Stimulated activated CD4-positive, alpha-beta T cell treated with anti-CD3 and anti-CD28 coated beads, TNF-alpha, amount 100 ng/mL, for 24 hours (primary cell): ENCODE measurements at regions not wholly inside any gene's neighbourhood (a gene's known extent, or its start where the extent isn't known, plus 50 kb on each side); places are given as distances from the start of the nearest gene placed in this dataset.
"Not testable (repeated sequence)": the region's sequence is repeated elsewhere in the genome, so short reads cannot be mapped to it uniquely, and the experiment has no call there.

Experiments used
- DNase-seq, 3 experiments: peaks; one replicate each; pipeline ENCODE4 v3.0.0-alpha.2; 2020; ENCODE audit warnings: low read depth in 3 of 3

GRCh38 chr3:177842302-177842701 lies 645.0 kb upstream of the TBL1XR1 start:
- no peak for DNase-seq

- DNase-seq = no peak
Measured at GRCh38 chr3:177842743-177843734, 645.8 kb upstream of the TBL1XR1 start.

- DNase-seq = no peak
Measured at GRCh38 chr3:177852001-177852807, 654.9 kb upstream of the TBL1XR1 start.

GRCh38 chr3:177855021-177855420 lies 657.7 kb upstream of the TBL1XR1 start:
- DNase-seq = no peak

GRCh38 chr3:177860184-177860583 lies 662.9 kb upstream of the TBL1XR1 start:
- no peak for DNase-seq

GRCh38 chr3:177862962-177863491 lies 665.7 kb upstream of the TBL1XR1 start:
- no peak for DNase-seq

- not testable (repeated sequence) for DNase-seq
Measured at GRCh38 chr3:177871267-177871666, 665.0 kb upstream of the KCNMB2 start.

- no peak for DNase-seq
Measured at GRCh38 chr3:177878192-177878591, 658.0 kb upstream of the KCNMB2 start.

GRCh38 chr3:177878957-177879356 lies 657.3 kb upstream of the KCNMB2 start:
- no peak for DNase-seq

GRCh38 chr3:177881351-177881750 lies 654.9 kb upstream of the KCNMB2 start:
- DNase-seq = no peak

GRCh38 chr3:177882124-177882648 lies 654.0 kb upstream of the KCNMB2 start:
- DNase-seq = peak in 1 of 3 experiments; percentile 8

- DNase-seq = no peak
Measured at GRCh38 chr3:177883091-177883490, 653.1 kb upstream of the KCNMB2 start.

GRCh38 chr3:177883957-177884356 lies 652.3 kb upstream of the KCNMB2 start:
- no peak for DNase-seq

GRCh38 chr3:177885063-177885462 lies 651.2 kb upstream of the KCNMB2 start:
- DNase-seq = no peak

- no peak for DNase-seq
Measured at GRCh38 chr3:177886501-177886900, 649.7 kb upstream of the KCNMB2 start.

- no peak for DNase-seq
Measured at GRCh38 chr3:177887475-177887874, 648.8 kb upstream of the KCNMB2 start.

GRCh38 chr3:177889161-177889560 lies 647.1 kb upstream of the KCNMB2 start:
- no peak for DNase-seq

- DNase-seq = no peak
Measured at GRCh38 chr3:177889652-177890358, 646.4 kb upstream of the KCNMB2 start.

GRCh38 chr3:177890359-177890683 lies 645.9 kb upstream of the KCNMB2 start:
- no peak for DNase-seq

- not testable (repeated sequence) for DNase-seq
Measured at GRCh38 chr3:177891569-177891968, 644.7 kb upstream of the KCNMB2 start.

- DNase-seq = no peak
Measured at GRCh38 chr3:177893331-177893730, 642.9 kb upstream of the KCNMB2 start.
